Small intestine (tissue), 7 donors: ENCODE measurements at regions not wholly inside any gene's neighbourhood (a gene's known extent, or its start where the extent isn't known, plus 50 kb on each side); places are given as distances from the start of the nearest gene placed in this dataset.

Source experiments
- DNase-seq, 2 donors: peaks; one replicate each; pipeline versions ENCODE4 v3.0.0 to v3.0.0-alpha.2; 2013
- FAIRE-seq: peaks from 2 replicates; lab custom pipeline; 2012; peaks lifted over from hg19 to GRCh38; lab: Jason Lieb, UNC
- H3K27ac ChIP-seq, 3 donors: one replicate each; pipeline ENCODE4 v1.5.1; 2013; ENCODE audit warnings: low read length in 2 of 3, mild to moderate bottlenecking in 2 of 3, control low read depth in 1 of 3, inconsistent platforms in 1 of 3, low read depth in 1 of 3, moderate library complexity in 1 of 3
- H3K27me3 ChIP-seq, 3 donors: one replicate each; pipeline ENCODE4 v1.6.1; 2013; ENCODE audit warnings: low read length in 3 of 3, inconsistent platforms in 1 of 3; ENCODE audit not compliant: control insufficient read depth in 3 of 3, insufficient read depth in 3 of 3
- H3K36me3 ChIP-seq, 3 donors: one replicate each; pipeline ENCODE4 v1.6.1; 2013; ENCODE audit warnings: low read length in 3 of 3, inconsistent platforms in 1 of 3, low read depth in 1 of 3, mild to moderate bottlenecking in 1 of 3, moderate library complexity in 1 of 3; ENCODE audit not compliant: control insufficient read depth in 3 of 3, insufficient read depth in 2 of 3
- H3K4me1 ChIP-seq, 3 donors: one replicate each; pipeline ENCODE4 v1.6.1; 2013; ENCODE audit warnings: low read length in 2 of 3, inconsistent platforms in 1 of 3, low read depth in 1 of 3, mild to moderate bottlenecking in 1 of 3, moderate library complexity in 1 of 3; ENCODE audit not compliant: control insufficient read depth in 3 of 3, insufficient read depth in 2 of 3
- H3K4me3 ChIP-seq, 3 donors: one replicate each; pipeline ENCODE4 v1.5.1; 2013; ENCODE audit warnings: low read length in 3 of 3, control low read depth in 1 of 3, inconsistent platforms in 1 of 3, low read depth in 1 of 3, mild to moderate bottlenecking in 1 of 3, moderate library complexity in 1 of 3
- H3K9me3 ChIP-seq, 2 donors: one replicate each; pipeline ENCODE4 v1.6.1; 2013; ENCODE audit warnings: low read depth in 1 of 2, low read length in 1 of 2; ENCODE audit not compliant: control insufficient read depth in 2 of 2, insufficient read depth in 1 of 2
- WGBS, 3 donors: extraction: QIAGEN DNeasy Blood & Tissue Kit; methylation state at CpG; one replicate each; pipeline ENCODE4 v1.1.7; 2013; 5-methylcytosine and 5-hydroxymethylcytosine counted together
- donor health status: healthy with polysubstance abuse.
- donor health status: control.
- donor health status: control.
- donor health status: Bipolar disorder and iron deficiency.
- donor health status: healthy.

DNA sequence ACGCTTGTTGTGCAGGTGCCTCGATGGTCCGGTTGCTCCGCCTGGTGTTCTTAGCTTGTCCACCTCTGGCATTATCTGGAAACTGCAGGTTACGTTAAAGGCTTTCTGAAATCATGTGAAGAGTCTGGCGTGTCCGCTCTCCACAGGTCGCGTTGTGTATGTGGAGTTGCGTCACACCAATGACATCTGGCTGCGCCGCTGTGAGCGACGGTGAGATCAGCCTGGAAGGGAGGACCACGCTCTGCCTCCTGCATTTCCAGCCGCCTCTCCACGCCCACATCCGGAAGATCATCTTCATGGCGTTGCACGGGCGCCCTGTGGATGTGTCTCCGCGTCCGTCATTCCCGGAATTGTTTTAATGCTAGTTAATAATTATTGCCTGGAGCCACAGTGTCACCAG lies 50.6 kb upstream of the GALNT9 start:
- no peak for DNase-seq
- H3K27ac ChIP-seq = no peak overlapping the region
- no peaks in the 10 kb centered on the region for H3K36me3 ChIP-seq
- no peak overlapping the region for H3K4me3 ChIP-seq
- H3K4me1 ChIP-seq = no peaks in the 10 kb centered on the region
- peaks cover 0 to 30% (median 16%) of the 10 kb centered on the region in 3 donors for H3K27me3 ChIP-seq
- no peaks in the 10 kb centered on the region for H3K9me3 ChIP-seq
- 72 to 80% (median 75%) methylated on average over 25 of the region's 25 CpGs for WGBS, 3 donors
- no peak for FAIRE-seq

DNA sequence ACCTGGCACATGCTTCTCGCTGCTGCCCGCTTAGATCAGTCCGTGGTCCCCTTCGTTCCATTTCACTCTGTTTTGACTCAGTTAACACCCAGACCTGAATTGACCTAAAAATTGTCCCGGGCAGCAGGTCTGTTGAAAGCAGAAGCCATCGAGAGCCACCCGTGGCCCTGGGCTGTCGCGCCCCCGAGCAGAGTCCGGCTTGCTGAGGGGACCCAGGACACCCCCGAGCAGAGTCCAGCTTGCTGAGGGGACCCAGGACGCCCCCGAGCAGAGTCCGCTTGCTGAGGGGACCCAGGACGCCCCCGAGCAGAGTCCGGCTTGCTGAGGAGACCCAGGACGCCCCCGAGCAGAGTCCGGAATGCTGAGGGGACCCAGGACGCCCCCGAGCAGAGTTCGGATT lies 50.2 kb upstream of the GALNT9 start:
- FAIRE-seq = no peak
- Histone ChIP-seq H3K4me3 (no peak overlapping the region), H3K4me1 (no peaks in the 10 kb centered on the region), H3K27ac (no peak overlapping the region), H3K9me3 (no peaks in the 10 kb centered on the region), H3K27me3 (peaks cover 0 to 31% (median 19%) of the 10 kb centered on the region in 3 donors), H3K36me3 (no peaks in the 10 kb centered on the region)
- WGBS, 3 donors = 80 to 86% (median 82%) methylated on average over 24 of the region's 24 CpGs
- DNase-seq = no peak
